GM21529 (cell line): ENCODE measurements at regions not wholly inside any gene's neighbourhood (a gene's known extent, or its start where the extent isn't known, plus 50 kb on each side); places are given as distances from the start of the nearest gene placed in this dataset.
A peak's percentile ranks its signal among the peaks of the same experiment; 100 is the strongest.

Source experiments
- ATAC-seq: cut with Tn5 transposase; IDR thresholded peaks from one replicate; pipeline ENCODE4 v1.9.1; 2021; ENCODE audit not compliant: unreplicated experiment

GRCh38 chr20:10770753-10771152, 97.0 kb upstream of the JAG1 start:
- ATAC-seq, result no peak

GRCh38 chr20:10771435-10772140, 97.8 kb upstream of the JAG1 start:
- no peak for ATAC-seq

- no peak for ATAC-seq
Observed at GRCh38 chr20:10774357-10774943, 100.7 kb upstream of the JAG1 start.

- no peak for ATAC-seq
Observed at GRCh38 chr20:10777710-10778109, 103.9 kb upstream of the JAG1 start.

- no peak for ATAC-seq
Observed at GRCh38 chr20:10779911-10780310, 106.1 kb upstream of the JAG1 start.

GRCh38 chr20:10780901-10781300, 107.1 kb upstream of the JAG1 start:
- peak; percentile 38 for ATAC-seq

GRCh38 chr20:10781526-10781925, 107.7 kb upstream of the JAG1 start:
- peak; percentile 41 for ATAC-seq

GRCh38 chr20:10783707-10784553, 110.1 kb upstream of the JAG1 start:
- no peak for ATAC-seq

GRCh38 chr20:10784554-10785183, 110.9 kb upstream of the JAG1 start:
- no peak for ATAC-seq

GRCh38 chr20:10786678-10787077, 112.9 kb upstream of the JAG1 start:
- ATAC-seq, result no peak

GRCh38 chr20:10788055-10788454, 114.3 kb upstream of the JAG1 start:
- ATAC-seq, result no peak

- no peak for ATAC-seq
Observed at GRCh38 chr20:10788877-10789276, 115.1 kb upstream of the JAG1 start.

- ATAC-seq, result no peak
Observed at GRCh38 chr20:10789386-10789785, 115.6 kb upstream of the JAG1 start.

- ATAC-seq, result no peak
Observed at GRCh38 chr20:10790013-10790412, 116.2 kb upstream of the JAG1 start.

GRCh38 chr20:10792291-10792690, 118.5 kb upstream of the JAG1 start:
- ATAC-seq, result no peak

- ATAC-seq, result no peak
Observed at GRCh38 chr20:10793766-10794165, 120.0 kb upstream of the JAG1 start.

GRCh38 chr20:10794765-10795164, 121.0 kb upstream of the JAG1 start:
- no peak for ATAC-seq

- ATAC-seq, result no peak
Observed at GRCh38 chr20:10795286-10796026, 121.7 kb upstream of the JAG1 start.

- no peak for ATAC-seq
Observed at GRCh38 chr20:10798811-10799210, 125.0 kb upstream of the JAG1 start.

- ATAC-seq, result no peak
Observed at GRCh38 chr20:10799735-10800134, 125.9 kb upstream of the JAG1 start.

GRCh38 chr20:10800288-10800687, 126.5 kb upstream of the JAG1 start:
- no peak for ATAC-seq
